Mesenteric fat pad (tissue), 1 donor: ENCODE measurements at regions not wholly inside any gene's neighbourhood (a gene's known extent, or its start where the extent isn't known, plus 50 kb on each side); places are given as distances from the start of the nearest gene placed in this dataset.
A peak's percentile ranks its signal among the peaks of the same experiment; 100 is the strongest.

Source experiments
- DNase-seq: peaks from one replicate; pipeline ENCODE4 v3.0.0-alpha.2; 2020; ENCODE audit warnings: low spot score
- donor health status: DM: yes; HTN: yes; CAD: no.

DNA sequence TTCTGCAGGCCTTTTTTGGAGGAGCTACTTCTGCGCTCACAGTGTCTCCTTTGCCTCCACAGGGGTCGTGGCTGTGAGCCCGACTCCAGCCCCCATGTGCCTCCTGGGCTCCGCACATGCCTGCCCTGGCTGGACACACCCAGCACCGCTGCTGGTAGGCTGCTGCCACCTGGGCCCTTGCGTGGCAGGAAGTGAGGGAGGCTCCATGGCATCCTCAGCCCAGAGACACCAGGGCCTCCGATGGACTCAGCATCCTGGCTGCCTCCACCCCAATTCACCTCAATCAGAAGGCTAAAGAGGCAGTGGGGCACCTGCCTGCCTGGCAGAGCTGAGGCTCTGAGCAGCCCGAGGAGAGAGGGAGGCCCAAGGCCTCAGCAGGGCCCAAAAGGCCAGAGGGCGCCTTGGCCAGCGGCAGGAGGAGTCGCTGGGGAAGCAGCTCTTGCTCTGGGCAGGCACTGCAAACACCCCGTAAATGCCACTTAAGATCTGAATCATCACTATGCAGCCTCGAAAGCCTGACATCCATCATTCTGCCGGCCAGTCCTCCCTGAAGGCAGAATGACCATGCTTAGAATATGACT is 68.3 kb upstream of the OTOS start:
- DNase-seq, result peak; percentile 81

DNA sequence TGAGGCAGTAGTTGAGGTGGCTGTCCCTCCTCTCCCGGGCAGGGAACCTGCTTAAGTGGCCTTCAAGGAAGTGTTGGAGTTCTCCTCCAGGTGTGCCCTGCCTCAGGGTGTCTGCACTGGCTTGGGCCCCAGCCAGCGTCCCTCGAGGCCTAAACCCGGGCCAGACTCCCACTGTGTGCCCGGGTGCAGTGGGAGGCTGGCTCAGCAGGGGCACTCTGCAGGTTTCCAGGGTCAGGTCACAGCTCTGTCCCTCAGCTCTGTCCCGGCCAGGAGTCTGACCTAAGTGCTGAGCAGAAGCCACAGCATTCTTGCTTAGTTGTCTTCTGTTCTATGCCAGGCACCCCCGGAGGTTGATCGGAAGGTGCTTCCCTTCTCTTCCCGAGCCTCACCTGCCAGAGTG is 69.0 kb upstream of the OTOS start:
- peak; percentile 74 for DNase-seq

DNA sequence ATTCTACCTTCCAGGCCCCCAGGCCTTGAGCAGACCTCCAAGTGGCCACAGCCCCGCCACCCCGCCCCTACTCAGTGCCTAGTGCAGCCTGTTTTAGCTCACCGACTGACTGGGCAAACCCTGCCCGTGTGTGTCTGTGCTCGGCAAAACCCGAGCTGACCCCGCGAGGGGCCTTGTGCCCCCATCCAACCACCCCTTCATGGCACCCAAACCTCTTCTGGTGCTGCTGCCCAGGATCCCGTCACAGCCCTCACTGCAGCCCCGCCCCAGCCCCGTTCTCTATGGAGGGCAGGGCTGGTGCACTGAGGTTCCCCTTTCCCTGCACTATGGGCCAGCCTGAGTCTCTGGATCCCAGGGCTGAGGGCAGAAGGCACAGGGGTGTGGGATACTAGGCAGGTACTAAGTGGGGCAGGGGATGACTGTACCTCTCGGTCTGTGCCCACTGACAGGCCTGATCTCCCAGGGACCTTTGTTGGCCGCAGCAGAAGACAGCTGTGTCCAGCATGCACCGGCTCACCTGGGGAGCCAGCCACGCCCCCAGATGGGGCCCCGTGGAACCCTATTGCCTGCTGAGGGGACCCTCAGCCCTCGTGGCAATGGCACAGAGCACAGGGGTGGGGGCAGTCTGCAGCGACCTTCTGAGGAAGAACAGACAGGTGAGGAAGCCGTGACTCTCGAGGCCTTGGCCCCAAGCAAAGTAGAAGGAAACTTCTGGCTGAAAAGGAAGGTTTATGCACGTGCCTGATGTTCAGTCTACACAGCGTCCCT is 69.9 kb upstream of the OTOS start:
- peak; percentile 72 for DNase-seq

DNA sequence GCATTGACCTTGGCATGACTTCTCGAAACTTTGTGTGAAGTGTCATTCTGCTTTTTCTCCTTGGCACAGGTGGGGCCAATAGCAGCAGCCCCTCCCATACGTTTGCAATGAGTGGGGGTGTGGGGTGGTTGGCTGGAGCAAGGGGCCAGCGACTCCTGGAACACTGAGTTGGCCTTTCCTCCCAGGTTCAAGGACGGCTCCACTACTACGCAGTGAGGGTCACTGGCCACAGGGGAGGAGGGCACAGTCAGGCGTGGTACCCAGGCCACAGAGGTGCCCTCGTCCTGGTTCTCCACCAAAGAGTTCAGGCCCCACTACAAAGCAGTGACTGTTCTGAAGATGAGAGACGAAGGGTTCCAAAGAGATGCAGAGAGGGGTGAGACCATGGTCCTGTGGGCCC is 70.6 kb upstream of the OTOS start:
- peak; percentile 18 for DNase-seq

DNA sequence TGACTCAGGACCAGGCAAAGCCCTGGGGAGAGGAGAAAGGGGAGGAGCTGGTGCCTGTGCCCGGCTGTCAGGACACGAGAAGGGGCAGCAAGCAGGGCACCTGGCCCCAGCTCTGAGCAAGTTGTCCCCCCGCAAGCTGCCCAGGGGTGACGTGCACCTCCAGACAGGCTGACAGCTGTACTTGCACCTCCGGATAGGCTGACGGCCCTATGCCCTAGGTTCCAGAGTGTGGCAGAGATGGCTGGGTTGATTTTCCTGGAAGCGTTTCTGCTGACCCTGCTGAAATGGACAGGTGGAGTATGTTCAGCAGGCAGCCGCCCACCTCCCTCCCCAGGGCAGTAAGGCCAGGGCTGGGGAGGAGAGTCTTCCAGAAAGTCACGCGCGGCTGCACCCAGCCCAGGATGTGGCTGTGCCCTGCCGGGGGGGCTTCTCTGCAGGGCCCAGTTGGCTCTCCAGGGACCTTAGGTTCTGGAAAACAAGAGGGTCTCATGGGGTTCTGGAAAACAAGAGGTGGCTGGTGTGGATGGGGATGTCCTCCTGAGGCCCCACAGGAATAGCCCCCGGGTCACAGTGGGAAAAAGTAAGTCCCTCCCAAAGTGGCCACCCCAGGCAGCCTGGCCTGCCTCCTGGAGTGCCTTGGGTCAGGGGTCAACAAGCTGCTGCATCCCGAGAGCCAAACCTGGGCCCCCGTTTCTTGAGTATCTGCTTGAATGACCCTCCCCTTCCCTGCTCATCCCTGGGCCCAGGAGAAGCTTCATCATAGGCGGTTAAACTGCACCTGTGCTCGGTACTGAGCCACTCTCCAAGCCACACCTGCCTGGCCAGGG is 71.4 kb upstream of the OTOS start:
- DNase-seq, result peak; percentile 82

DNA sequence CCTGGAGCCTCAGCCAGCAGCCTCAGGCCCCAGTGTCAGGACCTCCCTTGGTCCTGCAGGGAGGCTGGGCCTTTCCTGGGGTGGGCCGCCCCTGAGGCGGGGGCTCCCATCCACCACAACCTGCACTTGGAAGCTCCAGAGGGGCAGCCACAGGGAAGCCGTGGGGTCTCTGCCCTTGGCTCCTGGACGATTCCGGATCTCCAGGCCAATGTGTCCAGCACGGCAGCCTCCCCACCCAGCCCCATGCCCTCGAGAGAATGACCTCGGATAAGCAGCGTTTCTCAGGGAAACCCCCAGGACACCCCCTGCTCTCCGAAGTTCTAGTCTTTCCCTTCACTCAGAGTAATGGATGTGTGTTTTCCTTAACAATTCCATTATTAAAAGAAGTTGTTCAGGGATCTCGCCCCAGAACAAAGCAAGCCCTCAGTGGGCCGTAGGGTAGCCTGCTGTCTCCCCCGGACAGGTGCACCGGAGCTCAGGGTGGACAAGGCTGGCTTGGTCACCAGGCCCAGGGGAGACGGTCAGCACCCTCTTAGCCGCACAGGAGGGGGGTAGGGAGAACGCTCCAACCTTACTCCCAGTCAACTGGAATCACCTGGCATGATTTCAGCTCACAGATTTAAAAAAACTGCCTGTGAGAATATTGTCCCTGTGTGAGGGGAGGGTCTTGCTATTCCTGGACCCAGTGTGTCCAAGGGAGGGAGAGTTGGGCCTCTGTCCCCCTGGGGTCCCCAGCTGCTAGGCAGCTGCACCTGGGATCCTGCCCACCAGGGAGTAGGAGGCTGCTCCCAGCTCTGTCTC is 72.2 kb upstream of the OTOS start:
- peak; percentile 69 for DNase-seq

DNA sequence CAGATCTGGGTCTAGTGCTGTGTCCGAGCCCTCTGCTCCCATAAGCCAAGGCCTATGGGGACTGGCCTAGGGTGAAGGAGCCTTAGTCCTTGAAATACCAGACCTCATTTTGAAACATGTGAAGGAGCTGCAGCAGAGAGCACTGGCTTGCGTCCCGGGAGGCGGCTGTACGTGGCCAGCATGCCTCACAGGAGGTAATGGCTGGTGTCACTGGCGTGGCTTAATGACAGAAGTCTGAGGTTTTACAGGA is 72.7 kb upstream of the OTOS start:
- no peak for DNase-seq

DNA sequence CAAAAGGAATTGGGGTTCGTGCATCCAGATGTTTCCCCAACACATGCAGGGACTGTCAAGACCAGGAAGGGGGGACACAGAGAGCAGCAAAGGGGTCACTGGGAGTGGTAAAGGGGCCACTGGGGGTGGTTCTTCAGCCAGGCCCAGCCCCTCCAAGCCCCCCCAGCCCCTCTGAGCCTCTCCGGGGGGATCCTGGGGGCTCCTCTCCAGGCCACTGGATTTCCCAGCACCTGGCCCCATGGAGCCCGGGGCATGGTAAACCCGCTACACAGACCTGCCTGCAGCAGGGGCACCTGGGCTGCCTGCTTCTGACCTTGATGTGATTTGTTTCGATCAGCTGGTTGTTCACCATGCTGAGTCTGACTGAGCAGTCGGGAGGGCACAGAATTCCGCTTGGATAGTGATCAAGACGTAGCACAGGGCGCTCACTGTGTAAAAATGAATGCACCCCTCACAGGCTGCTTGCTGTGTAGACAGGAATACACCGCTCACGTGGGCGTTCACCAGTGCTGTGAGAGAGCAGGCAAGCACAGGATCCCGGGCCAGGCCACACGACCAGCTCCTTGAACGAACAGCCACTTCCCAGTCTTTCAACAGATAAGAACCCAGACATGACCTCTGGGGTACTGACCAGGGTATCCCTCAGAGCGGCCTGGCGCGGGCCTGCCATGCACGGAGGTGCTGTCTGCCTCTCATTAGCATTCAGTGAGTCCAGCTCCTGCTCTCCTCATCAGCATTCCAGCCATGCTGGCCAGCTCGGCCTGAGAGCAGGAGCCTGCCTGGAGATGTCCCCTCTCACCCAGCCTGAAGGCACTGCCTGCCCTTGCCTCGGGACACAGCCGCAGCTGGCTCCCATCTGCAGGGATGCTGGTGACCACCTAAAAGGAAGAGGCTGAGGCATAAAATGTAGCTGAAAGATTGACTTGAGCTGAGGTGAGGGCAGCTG is 73.3 kb upstream of the OTOS start:
- DNase-seq, result peak; percentile 88

DNA sequence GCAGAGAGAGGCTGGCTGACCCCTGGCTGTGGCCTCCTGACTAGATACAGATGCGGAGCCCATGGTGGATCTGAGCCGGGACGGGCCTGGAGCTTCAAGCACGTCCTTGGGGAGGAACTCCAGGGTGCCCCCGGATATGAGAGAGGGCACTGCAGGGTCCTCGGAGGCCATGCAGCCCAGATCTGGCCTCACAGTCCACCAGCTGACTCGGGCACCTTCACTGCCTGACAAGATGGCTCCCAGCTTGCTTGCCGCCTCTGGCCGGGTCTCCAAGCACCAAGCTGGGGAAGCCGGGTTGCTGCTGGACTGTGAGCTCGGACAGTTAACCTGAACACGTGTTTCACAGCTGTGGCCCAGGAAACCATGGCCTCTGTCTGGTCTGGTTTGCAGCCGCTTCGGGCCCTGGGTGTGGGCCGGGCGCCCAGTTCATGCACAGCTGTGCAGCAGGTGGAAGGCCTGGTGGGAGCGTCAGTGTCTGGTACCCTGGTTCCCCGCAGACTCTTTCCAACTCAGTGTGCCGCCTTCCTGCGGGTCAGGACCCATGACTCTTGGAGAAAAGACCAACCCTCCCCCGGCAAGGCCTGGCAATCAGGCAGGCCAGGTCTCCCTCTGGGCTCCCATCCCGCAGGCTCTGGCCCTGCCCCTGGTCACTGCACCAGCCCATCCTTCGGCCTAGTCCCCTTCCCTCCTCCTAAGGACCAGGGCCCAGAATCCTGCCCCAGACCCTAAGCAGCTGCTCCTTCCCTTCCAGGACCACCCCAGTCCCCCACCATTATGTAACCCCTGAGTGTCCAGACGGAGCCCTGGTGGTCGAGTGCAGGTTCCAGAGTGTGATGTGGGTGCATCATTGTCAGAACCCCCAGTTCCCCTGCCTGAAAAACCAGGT is 74.6 kb upstream of the OTOS start:
- peak; percentile 88 for DNase-seq

DNA sequence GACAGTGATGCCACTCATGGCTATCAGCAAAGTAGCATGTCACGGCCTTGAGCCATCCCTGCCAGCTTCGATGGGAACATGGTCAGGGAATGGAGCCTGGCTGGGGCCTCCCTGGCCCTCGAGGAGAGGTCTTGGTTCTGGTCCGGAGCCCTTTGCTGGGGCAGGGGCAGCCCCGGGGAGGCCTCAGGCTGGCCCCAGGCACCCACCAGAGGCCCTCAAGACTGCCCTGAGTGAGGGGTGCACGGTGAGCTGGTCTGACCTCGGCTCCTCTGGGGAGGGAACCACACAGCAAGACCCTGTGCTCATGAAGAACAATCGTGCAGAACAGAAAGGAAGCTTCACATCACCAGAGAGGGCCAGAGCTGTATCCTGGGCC is 75.2 kb upstream of the OTOS start:
- DNase-seq, result peak; percentile 62

DNA sequence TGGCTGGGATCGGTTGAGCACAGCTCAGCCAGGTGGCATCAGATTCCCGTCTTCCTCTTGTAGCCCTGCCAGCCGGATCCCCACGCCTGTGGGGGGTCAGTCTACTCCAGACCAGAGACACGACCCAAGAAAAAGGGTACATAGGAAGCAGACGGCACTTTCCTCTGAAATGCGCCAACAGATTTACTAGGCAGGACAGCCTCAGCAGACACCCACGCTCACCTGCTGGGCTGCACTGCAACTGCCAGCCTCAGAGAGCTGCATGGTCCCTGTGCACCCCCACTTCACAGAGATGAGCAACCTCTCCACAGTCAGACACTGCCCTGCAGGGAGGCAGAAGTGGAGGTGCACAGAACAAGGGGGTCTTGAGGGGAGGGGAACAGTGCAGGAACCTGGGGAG is 75.7 kb upstream of the OTOS start:
- peak; percentile 72 for DNase-seq

DNA sequence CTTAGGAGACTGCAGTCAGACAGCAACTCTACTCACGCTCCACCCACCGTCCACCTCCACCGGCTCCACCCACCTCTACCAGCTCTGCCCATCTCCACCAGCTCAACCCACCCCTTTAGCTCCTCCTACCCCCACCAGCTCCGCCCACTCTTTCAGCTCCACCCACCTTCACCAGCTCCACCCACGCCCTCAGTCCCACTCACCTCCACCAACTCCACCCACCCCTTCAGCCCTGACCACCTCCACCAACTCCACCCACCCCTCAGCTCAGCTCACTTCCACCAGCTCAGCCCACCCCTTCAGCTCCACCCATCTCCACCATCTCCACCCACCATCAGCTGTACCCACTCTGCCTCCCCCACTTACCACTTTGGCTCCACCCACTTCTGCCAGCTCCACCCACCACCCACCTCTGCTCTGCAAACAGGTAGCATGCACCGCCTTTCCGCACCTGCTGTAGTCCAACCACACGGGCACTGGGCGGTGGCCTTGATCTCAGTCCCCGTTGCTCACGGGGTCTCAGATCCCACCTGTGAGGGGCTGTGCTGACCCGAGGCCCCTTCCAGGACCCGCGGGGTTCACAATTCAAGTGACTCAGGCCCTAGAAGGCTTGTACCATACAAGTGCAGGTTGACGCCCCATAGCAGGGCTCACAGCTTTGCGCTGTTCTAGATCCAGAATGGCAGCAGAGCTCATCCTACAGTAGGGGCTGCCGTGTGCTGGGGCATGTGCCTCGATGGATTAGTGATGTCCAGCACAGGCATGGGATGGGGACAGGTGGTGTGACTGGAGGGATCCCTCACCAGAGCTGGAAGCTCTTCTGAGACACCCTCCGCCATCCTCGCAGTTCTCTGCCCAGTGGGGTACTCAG is 77.2 kb upstream of the OTOS start:
- peak; percentile 84 for DNase-seq

DNA sequence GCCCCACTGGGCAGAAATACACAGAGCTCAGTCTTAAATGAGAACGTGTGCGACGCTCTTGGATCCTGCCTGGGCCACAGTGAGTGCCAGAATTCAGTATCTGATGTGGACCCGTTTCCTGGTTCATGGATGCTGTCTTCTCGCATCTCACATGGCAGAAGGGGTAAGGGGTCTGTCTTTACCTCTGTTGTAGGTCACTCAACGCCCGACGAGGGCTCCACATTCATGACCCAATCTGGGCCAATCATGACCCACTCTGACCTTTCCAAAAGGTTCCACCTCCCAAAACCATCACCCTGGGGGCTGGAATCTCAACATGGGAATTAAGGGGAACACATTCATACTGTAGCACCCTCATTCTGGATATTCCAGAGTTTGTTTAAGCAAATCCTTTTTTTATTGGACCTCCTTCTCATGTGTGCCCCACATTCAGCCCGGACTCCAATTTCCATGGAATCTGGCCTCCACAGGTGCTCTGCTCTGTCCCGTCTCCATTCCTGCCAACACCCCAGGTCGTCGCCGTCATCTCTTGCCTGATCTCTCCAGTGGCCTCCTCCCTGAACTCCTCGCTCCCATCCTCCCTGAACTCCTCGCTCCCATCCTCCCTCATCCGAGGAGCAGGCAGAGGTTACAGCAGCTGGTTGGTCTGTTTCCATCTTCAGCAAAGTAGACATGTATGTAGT is 78.9 kb upstream of the OTOS start:
- DNase-seq, result peak; percentile 64

DNA sequence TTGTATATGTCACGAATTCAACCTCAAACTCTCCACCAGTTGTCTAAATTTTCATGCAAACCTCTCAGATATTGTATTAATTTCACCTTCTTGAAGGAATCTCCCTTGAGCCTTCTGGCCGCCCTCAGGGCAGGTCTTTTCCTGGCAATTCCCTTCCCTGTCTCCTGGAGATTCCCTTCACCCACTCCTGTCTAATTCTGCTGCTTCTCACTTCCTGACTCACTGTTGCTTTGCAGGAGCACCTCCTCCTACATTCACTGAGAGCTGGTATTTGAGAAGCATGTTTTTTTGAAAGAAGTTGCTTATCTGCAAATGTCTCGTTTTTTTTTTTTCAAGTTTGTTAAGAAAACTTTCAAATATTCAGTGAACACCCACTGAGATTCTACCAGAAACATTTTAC is 79.9 kb upstream of the OTOS start:
- no peak for DNase-seq

DNA sequence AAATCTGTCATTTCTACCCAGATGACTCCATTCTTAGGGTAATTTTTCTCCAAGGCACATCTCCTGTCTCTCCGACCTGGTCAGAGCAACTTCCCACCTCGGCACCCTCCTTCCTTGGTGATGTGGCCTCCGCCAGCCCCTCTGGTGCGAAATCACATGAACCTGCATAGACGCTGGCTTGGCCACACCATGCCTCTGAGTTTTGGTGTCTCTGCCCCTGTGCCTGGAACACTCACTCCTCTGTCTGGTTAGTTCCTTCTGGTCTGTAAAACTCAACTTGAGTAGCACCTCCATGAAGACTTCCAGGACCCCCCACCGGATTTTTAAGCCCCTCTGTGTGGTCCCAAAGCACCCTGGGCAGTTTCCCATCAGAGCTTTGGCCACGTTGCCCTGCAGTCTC is 83.2 kb upstream of the OTOS start:
- peak; percentile 79 for DNase-seq

DNA sequence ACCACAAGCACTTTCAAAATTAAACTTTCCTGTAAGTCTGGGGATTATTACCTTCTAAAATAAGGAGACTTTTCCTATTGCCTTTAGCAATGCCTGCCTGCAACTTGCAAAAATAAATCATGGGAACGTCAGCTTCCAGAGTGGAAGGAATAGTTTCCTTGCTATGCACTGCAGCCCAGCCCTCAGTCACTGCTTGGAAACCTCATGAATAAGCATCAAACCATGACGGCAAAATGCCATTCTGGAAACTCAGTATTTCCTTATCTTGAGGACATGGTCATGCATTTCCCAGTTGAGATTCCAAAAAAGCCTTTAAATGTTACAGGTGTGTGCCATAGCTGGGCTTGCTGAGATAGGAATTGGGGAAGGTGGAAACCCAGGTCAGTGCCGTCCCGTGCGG is 84.2 kb upstream of the OTOS start:
- DNase-seq, result no peak

DNA sequence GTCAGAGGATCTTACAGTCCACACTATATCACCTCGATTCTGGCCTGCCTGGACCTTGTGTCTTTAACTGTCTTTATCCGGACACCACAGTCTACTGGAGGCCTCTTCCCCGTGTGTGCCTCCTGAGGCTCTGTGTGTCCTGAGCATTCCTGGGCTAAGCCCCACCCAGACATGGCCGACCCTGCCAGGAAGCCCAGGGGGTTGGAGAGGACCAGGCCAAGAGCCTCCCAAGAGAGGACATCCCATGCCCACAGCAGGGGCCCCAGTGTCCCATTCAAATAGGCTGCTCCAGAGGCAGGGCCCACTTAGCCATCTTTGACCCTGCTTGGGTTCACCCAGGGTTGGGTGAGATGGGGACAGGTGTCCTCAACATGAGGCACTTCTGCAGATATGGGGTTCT is 84.7 kb upstream of the OTOS start:
- peak; percentile 47 for DNase-seq
